ENCODE measurements at regions not wholly inside any gene's neighbourhood (a gene's known extent, or its start where the extent isn't known, plus 50 kb on each side); places are given as distances from the start of the nearest gene placed in this dataset.

DNA sequence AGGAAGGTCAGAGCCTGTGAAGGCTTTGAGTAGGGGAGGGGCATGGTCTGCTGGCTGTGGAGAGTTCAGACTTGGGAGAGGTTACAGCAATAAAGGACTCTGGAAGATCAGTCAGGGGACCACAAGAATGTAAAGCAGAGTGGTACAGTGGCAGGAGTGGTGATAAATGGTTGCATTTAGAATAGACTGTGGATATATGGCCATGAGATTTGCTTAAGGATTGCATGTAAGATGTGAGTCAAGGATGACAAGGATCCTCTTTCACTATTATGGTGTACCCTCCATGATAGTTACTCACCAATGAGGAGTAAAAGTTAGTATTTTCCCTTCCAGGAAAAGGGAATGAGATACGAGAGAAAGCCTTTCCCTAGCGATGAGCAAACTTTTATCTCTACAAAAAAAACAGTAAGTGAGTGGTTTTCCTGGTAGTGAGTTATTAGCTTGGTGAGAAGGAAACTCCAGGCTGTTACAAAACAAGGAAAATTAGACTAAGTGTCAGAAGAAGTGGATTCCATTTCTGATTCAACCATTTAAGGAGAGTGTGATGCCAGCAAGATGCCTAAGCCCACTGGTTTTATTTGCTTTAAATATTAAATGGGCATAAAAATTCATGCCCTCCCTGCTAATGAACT lies 818.0 kb upstream of the ACVR2A start:
- Histone ChIP-seq H3K4me3 (no peak overlapping the region), H3K4me2 (no peak overlapping the region), H4K20me1 (replicated peaks; ENCODE audit: insufficient read depth) (no peaks in the 10 kb centered on the region), H3K79me2 (replicated peaks; ENCODE audit: insufficient read depth) (no peaks in the 10 kb centered on the region), H2AFZ (no peak overlapping the region), H3K9me2 (ENCODE audit: insufficient read depth) (no peaks in the 10 kb centered on the region), H3K27ac (ENCODE audit: low read depth) (no peak overlapping the region), H3K27me3 (ENCODE audit: insufficient read depth) (no peaks in the 10 kb centered on the region), H3K4me1 (ENCODE audit: insufficient read depth) (peaks cover 6% of the 10 kb centered on the region; the same call in 1 of the 2 replicates), H3K36me3 (ENCODE audit: insufficient read depth) (peaks cover 7% of the 10 kb centered on the region; the same call in 1 of the 2 replicates), H3F3A (replicated peaks; ENCODE audit: low read depth) (no peaks in the 10 kb centered on the region)
- Mint-ChIP-seq H3K4me1 (peaks cover 8% of the 10 kb centered on the region), H3K27me3 (ENCODE audit: insufficient read depth, low read depth, poor library complexity) (peaks cover 5% of the 10 kb centered on the region), H3K4me3 (no peak overlapping the region), H3K27ac (no peak overlapping the region), H3K9me3 (peaks cover 15% of the 10 kb centered on the region), H3K36me3 (ENCODE audit: low read depth) (peaks cover 10% of the 10 kb centered on the region)
- DNase-seq (ENCODE audit: low spot score) (no peak), ATAC-seq (no peak)
- TF ChIP-seq EZH2phosphoT487 (IDR thresholded peaks at IDR 0.05; ENCODE audit: unreplicated experiment) (no peak), CREB1 (CRISPR knock-in tag; IDR thresholded peaks at IDR 0.05; ENCODE audit: low read depth) (no peak), EZH2 (IDR thresholded peaks at IDR 0.05; ENCODE audit: low read depth, unreplicated experiment) (no peak), STAT1 (IDR thresholded peaks at IDR 0.05; ENCODE audit: unreplicated experiment) (no peak), POLR2AphosphoS5 (IDR thresholded peaks at IDR 0.05; ENCODE audit: low read depth) (no peak), ETS1 (IDR thresholded peaks at IDR 0.05) (no peak), NANOG (IDR thresholded peaks at IDR 0.05; ENCODE audit: borderline replicate concordance) (no peak), CTCF (conservative IDR thresholded peaks at IDR 0.05; ENCODE audit: low read depth in 2 of 2) (no peak), ZNF331 (CRISPR knock-in tag; IDR thresholded peaks at IDR 0.05; ENCODE audit: low read depth) (no peak), ZNF114 (CRISPR knock-in tag; IDR thresholded peaks at IDR 0.05) (no peak), JUNB (IDR thresholded peaks at IDR 0.05; ENCODE audit: unreplicated experiment) (no peak)
- TF ChIP-seq, protein P1, sequence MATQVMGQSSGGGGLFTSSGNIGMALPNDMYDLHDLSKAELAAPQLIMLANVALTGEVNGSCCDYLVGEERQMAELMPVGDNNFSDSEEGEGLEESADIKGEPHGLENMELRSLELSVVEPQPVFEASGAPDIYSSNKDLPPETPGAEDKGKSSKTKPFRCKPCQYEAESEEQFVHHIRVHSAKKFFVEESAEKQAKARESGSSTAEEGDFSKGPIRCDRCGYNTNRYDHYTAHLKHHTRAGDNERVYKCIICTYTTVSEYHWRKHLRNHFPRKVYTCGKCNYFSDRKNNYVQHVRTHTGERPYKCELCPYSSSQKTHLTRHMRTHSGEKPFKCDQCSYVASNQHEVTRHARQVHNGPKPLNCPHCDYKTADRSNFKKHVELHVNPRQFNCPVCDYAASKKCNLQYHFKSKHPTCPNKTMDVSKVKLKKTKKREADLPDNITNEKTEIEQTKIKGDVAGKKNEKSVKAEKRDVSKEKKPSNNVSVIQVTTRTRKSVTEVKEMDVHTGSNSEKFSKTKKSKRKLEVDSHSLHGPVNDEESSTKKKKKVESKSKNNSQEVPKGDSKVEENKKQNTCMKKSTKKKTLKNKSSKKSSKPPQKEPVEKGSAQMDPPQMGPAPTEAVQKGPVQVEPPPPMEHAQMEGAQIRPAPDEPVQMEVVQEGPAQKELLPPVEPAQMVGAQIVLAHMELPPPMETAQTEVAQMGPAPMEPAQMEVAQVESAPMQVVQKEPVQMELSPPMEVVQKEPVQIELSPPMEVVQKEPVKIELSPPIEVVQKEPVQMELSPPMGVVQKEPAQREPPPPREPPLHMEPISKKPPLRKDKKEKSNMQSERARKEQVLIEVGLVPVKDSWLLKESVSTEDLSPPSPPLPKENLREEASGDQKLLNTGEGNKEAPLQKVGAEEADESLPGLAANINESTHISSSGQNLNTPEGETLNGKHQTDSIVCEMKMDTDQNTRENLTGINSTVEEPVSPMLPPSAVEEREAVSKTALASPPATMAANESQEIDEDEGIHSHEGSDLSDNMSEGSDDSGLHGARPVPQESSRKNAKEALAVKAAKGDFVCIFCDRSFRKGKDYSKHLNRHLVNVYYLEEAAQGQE (IDR thresholded peaks at IDR 0.05; ENCODE audit: unreplicated experiment), result no peak
- TF ChIP-seq, protein P2, sequence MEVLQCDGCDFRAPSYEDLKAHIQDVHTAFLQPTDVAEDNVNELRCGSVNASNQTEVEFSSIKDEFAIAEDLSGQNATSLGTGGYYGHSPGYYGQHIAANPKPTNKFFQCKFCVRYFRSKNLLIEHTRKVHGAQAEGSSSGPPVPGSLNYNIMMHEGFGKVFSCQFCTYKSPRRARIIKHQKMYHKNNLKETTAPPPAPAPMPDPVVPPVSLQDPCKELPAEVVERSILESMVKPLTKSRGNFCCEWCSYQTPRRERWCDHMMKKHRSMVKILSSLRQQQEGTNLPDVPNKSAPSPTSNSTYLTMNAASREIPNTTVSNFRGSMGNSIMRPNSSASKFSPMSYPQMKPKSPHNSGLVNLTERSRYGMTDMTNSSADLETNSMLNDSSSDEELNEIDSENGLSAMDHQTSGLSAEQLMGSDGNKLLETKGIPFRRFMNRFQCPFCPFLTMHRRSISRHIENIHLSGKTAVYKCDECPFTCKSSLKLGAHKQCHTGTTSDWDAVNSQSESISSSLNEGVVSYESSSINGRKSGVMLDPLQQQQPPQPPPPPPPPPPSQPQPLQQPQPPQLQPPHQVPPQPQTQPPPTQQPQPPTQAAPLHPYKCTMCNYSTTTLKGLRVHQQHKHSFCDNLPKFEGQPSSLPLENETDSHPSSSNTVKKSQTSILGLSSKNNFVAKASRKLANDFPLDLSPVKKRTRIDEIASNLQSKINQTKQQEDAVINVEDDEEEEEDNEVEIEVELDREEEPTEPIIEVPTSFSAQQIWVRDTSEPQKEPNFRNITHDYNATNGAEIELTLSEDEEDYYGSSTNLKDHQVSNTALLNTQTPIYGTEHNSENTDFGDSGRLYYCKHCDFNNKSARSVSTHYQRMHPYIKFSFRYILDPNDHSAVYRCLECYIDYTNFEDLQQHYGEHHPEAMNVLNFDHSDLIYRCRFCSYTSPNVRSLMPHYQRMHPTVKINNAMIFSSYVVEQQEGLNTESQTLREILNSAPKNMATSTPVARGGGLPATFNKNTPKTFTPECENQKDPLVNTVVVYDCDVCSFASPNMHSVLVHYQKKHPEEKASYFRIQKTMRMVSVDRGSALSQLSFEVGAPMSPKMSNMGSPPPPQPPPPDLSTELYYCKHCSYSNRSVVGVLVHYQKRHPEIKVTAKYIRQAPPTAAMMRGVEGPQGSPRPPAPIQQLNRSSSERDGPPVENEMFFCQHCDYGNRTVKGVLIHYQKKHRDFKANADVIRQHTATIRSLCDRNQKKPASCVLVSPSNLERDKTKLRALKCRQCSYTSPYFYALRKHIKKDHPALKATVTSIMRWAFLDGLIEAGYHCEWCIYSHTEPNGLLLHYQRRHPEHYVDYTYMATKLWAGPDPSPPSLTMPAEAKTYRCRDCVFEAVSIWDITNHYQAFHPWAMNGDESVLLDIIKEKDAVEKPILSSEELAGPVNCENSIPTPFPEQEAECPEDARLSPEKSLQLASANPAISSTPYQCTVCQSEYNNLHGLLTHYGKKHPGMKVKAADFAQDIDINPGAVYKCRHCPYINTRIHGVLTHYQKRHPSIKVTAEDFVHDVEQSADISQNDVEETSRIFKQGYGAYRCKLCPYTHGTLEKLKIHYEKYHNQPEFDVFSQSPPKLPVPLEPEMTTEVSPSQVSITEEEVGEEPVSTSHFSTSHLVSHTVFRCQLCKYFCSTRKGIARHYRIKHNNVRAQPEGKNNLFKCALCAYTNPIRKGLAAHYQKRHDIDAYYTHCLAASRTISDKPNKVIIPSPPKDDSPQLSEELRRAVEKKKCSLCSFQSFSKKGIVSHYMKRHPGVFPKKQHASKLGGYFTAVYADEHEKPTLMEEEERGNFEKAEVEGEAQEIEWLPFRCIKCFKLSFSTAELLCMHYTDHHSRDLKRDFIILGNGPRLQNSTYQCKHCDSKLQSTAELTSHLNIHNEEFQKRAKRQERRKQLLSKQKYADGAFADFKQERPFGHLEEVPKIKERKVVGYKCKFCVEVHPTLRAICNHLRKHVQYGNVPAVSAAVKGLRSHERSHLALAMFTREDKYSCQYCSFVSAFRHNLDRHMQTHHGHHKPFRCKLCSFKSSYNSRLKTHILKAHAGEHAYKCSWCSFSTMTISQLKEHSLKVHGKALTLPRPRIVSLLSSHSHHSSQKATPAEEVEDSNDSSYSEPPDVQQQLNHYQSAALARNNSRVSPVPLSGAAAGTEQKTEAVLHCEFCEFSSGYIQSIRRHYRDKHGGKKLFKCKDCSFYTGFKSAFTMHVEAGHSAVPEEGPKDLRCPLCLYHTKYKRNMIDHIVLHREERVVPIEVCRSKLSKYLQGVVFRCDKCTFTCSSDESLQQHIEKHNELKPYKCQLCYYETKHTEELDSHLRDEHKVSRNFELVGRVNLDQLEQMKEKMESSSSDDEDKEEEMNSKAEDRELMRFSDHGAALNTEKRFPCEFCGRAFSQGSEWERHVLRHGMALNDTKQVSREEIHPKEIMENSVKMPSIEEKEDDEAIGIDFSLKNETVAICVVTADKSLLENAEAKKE (CRISPR knock-in tag; IDR thresholded peaks at IDR 0.05), result no peak

All from GM23338 (cell line).